ENCODE measurements at regions not wholly inside any gene's neighbourhood (a gene's known extent, or its start where the extent isn't known, plus 50 kb on each side); places are given as distances from the start of the nearest gene placed in this dataset.
A peak's percentile ranks its signal among the peaks of the same experiment; 100 is the strongest.

DNA sequence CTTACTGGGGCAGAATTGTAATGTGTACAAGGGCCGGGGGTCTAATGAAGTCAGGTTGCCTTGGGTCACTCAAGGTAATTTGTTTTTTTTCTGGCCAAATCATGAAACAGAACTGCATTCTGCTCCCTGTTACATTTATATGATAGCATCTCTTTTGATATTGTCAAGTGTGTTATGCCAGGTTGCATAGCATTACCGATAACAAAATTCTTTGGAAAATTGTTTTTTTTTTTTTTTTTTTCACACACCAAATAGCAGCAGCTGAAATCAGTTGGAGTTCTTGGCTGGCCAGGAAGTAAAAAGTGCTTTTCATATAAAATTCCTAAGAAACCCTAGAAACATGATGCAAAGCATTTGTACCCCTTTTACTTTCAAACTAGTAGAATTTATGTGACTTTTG, 282.6 kb upstream of the FN1 start:
- Histone ChIP-seq H3K36me3 (ENCODE audit: control insufficient read depth, insufficient read depth, low read length) (no peaks in the 10 kb centered on the region), H3K27me3 (ENCODE audit: control insufficient read depth, insufficient read depth, low read length) (no peaks in the 10 kb centered on the region), H3K4me3 (ENCODE audit: low read depth, low read length) (no peak overlapping the region)
- TF ChIP-seq, protein P1, sequence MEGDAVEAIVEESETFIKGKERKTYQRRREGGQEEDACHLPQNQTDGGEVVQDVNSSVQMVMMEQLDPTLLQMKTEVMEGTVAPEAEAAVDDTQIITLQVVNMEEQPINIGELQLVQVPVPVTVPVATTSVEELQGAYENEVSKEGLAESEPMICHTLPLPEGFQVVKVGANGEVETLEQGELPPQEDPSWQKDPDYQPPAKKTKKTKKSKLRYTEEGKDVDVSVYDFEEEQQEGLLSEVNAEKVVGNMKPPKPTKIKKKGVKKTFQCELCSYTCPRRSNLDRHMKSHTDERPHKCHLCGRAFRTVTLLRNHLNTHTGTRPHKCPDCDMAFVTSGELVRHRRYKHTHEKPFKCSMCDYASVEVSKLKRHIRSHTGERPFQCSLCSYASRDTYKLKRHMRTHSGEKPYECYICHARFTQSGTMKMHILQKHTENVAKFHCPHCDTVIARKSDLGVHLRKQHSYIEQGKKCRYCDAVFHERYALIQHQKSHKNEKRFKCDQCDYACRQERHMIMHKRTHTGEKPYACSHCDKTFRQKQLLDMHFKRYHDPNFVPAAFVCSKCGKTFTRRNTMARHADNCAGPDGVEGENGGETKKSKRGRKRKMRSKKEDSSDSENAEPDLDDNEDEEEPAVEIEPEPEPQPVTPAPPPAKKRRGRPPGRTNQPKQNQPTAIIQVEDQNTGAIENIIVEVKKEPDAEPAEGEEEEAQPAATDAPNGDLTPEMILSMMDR (IDR thresholded peaks at IDR 0.05; ENCODE audit: insufficient read depth, low read depth, low read length): no peak
- ChIA-PET POLR2A (no interaction called here), CTCF (interaction anchor here (1.6 kb wide), 1 partner anchor 13 kb away, joined by 4 read pairs; no protein-coding TSS in a partner anchor)
- no peak for DNase-seq (ENCODE audit: low read depth)

DNA sequence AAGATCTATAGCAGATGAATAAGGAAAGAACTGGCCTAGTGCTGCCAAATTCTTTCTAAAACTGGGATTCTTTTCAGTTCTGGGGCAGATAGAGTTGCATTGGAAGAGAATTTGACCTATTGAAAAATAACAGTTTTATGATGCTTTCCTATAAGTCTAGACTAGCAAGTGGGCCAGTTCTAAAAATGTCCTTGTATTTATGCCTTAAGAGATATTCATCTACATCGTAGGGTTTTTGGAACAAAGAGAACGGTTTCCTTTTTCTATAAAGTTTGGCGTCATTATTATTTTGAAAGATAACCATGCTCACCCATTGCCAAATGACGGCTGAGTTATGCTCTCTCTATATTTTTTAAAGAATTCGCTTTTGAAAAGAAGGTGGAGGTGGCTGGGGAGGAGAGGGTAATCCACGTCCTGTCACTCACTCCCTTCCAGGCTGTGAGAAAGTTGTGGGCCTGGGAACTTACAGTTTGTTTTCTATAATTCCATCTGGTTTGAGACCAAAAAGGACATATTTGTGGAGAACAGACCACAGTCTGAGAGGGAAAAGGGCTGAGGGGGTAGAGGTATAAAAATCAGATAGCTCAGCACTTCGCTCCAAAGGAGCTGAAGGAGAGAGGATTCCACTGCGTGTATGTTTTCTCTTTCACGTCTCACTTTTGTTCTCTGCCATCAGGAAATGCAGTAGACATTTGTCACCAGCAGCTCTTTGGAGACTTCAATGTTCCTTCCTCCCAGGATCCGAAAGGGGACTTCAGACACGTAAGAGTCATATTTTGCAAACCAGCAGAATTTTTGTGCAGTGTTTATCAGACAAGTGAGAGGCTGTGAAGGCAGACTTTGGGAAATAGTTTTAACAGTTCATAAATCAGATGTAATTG, 281.9 kb upstream of the FN1 start:
- Histone ChIP-seq H3K36me3 (ENCODE audit: control insufficient read depth, insufficient read depth, low read length) (no peaks in the 10 kb centered on the region), H3K4me3 (ENCODE audit: low read depth, low read length) (no peak overlapping the region), H3K27me3 (ENCODE audit: control insufficient read depth, insufficient read depth, low read length) (no peaks in the 10 kb centered on the region)
- no peak for DNase-seq (ENCODE audit: low read depth)
- POLR2A ChIA-PET: no interaction called here
- TF ChIP-seq, protein P1 (IDR thresholded peaks at IDR 0.05; ENCODE audit: insufficient read depth, low read depth, low read length): no peak
- CTCF ChIA-PET: no interaction called here

DNA sequence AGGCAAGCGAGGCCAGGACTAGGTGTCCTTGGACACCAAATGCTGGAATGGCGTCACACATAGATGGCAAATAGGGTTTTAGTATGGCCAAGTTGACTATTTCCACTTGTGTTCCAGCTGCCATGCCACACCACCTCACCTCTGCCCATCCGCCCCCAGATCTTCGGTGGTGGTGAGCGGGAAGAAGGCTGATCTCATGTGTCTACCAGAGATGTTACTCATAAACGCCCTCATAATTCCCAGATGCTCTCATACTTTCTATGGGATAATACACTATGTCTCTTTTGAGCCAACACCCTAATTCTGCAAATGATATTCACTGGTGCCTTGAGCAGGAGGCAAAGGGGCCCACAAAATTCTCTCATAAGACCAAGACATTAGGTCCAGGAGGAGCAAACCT, 281.1 kb upstream of the FN1 start:
- TF ChIP-seq, protein P1 (IDR thresholded peaks at IDR 0.05; ENCODE audit: insufficient read depth, low read depth, low read length): no peak
- CTCF ChIA-PET: no interaction called here
- H3K36me3 ChIP-seq (ENCODE audit: control insufficient read depth, insufficient read depth, low read length): no peaks in the 10 kb centered on the region
- POLR2A ChIA-PET: no interaction called here
- no peak overlapping the region for H3K4me3 ChIP-seq (ENCODE audit: low read depth, low read length)
- DNase-seq (ENCODE audit: low read depth): no peak
- no peaks in the 10 kb centered on the region for H3K27me3 ChIP-seq (ENCODE audit: control insufficient read depth, insufficient read depth, low read length)

DNA sequence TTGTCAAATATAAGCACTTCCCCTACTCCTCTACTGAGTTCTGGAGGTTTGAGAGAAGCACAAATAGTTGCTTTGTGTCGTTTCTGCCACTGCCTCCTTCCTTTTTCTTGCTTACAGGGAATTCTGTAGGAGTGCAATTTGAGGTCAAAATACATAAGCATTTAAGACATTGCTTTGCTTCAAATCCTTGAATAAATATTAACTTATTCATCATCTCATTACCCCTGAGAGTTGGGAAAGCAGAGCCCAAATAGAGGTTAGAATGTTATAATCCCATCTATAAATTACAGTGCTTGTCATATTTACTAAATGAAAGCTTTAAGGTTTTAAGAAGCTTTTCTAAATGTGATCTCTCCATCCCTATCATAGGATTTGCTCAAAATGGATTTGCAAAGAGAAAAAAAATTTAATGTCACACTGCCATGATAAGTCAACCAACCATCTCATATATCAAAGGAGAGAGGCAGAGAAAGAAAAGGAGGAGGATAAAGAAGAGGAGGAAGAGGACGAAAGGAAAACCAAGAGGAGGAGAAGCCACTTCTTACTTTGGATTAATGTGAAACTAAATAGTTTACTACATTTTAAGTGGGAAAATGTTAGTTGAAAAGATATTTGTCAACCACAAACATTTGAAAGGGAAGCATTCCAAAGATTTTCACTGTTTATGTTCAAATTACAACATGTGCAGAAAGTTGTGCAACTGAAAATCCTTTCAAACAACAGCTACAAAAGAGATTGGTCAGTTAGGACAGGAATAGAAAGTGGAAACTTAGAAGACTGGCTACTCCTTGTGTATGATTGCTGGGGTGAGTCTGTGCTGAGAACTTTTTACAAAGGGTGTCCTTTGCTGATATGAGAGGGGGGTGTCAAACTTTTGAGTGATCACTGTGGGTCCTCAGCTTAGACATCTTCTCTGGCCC, 277.3 kb upstream of the FN1 start:
- peak; percentile 89 for DNase-seq (ENCODE audit: low read depth)
- CTCF ChIA-PET: interaction anchor here (0.6 kb wide), 1 partner anchor 208 kb away, joined by 3 read pairs; no protein-coding TSS in a partner anchor
- TF ChIP-seq, protein P1 (IDR thresholded peaks at IDR 0.05; ENCODE audit: insufficient read depth, low read depth, low read length): no peak
- Histone ChIP-seq H3K27me3 (ENCODE audit: control insufficient read depth, insufficient read depth, low read length) (no peaks in the 10 kb centered on the region), H3K36me3 (ENCODE audit: control insufficient read depth, insufficient read depth, low read length) (no peaks in the 10 kb centered on the region), H3K4me3 (ENCODE audit: low read depth, low read length) (no peak overlapping the region)
- POLR2A ChIA-PET: interaction anchor here (0.6 kb wide), 1 partner anchor 506 kb away, joined by 4 read pairs; no protein-coding TSS in a partner anchor

All from BJ (cell line).